ENCODE measurements at regions not wholly inside any gene's neighbourhood (a gene's known extent, or its start where the extent isn't known, plus 50 kb on each side); places are given as distances from the start of the nearest gene placed in this dataset.
"Not testable (repeated sequence)": the region's sequence is repeated elsewhere in the genome, so short reads cannot be mapped to it uniquely, and the experiment has no call there.

DNA sequence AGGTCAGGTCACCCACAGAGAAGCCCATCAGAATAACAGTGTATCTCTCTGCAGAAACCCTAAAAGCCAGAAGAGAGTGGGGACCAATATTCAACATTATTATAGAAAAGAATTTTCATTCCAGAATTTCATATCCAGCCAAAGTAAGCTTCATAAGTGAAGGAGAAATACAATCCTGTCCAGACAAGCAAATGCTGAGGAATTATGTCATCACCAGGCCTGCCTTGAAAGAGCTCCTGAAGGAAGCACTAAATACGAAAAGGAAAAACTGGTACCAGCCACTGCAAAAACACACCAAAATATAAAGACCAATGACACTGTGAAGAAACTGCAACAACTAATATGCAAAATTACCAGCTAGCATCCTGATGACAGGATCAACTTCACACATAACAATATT lies 260.0 kb upstream of the KYNU start:
- DNase-seq, result no peak

DNA sequence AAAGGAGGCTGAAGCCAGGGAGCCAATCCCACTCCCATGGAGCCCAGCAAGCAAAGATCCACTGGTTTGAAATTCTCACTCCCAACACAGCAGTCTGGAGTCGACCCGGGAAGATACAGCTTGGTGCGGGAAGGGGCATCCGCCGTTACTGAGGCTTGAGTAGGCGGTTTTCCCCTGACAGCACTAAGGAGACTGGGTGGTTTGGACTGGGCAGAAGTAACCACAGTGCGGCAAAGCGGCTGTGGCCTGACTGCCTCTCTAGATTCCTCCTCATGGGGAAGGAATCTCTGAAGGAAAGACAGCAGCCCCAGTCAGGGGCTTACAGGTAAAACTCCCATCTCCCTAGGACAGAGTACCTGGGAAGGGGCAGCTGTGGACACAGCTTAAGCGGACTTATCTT lies 261.6 kb upstream of the KYNU start:
- no peak for DNase-seq

DNA sequence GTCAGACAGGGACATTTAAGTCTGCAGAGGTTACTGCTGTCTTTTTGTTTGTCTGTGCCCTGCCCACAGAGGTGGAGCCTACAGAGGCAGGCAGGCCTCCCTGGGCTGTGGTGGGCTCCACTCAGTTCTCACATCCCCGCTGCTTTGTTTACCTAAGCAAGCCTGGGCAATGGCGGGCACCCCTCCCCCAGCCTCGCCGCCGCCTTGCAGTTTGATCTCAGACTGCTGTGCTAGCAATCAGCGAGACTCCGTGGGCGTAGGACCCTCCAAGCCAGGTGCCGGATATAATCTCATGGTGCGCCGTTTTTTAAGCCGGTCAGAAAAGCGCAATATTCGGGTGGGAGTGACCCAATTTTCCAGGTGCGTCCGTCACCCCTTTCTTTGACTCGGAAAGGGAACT lies 264.3 kb upstream of the KYNU start:
- not testable (repeated sequence) for DNase-seq

DNA sequence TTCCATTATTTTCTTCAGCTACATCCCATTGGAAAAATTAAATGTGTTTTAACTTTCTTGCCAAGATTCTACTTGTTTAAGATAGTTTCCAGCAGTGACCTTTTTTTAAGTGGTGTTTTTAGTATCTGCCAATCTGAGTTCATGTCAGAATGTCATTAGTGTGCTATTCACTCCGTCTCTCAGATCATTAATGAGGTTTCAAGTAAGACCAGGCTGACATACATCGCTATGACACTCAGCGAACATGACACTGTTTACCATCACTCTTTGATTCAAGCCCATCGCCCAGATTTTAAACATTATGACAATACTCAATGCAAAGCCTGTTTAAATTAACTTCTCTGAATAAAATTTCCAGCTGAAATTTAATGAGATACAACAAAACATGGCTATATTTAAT lies 272.0 kb upstream of the KYNU start:
- no peak for DNase-seq

GRCh38 chr2:142603759-142604158 lies 273.7 kb upstream of the KYNU start:
- DNase-seq, result no peak

DNA sequence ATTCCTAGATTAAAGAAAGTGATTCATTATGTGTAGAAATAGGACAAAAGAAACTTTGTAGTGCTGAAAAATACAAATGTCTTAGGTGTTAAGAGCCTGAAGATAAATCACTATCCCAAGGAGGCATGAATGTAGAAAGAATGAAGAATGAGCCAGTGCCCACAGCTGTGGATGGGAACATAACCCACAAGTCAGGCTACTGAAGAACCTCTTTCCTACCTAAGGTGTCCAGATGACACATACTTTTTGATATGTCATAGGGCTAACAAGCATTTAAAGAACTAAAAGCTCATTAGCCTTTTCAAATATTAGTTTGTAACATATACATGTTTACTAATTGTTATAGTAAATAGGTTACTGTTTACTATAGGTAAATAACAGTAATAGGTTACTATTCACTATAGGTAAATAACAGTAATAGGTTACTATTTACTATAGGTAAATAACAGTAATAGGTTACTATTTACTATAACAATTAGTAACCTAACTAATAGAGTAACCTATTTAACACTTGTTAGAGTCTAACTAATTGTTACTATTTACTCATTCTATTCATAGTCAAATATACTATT lies 275.0 kb upstream of the KYNU start:
- no peak for DNase-seq

DNA sequence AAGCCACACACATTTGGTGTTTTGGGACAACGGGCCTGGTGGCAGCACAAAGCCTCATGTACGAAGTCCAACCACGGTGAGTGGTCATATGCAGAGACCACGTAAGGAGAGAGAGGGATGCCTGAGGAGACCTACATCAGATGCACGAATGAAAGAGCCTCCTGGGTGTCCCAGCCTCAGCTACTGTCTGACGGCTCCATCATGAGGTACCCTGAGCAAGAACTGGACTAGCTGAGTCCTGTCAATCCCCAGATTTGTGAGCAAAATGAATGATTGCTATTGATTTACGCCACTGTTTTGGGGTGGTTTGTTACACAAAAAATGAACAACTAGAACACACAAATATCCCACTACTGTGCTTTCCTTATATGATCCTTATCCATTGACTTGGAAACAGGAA lies 275.7 kb upstream of the KYNU start:
- DNase-seq, result no peak

DNA sequence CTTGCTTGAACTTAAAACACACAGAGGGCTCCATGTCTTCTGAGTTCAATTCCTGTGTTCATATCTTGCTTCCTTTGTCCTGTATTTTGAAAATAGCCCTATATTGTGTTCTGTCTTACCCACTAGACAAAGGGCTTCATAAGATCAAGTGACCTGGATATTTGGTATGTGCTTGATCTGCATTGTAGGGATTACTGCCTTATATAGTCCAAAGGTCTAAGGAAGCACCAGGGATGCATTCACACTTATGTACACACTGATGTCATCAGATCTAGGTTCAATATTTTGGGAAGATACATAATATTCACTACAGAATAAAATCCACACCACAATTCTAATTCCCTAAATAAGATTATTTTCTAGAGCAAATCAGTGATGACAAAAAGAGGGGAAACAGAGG lies 278.0 kb upstream of the KYNU start:
- no peak for DNase-seq

DNA sequence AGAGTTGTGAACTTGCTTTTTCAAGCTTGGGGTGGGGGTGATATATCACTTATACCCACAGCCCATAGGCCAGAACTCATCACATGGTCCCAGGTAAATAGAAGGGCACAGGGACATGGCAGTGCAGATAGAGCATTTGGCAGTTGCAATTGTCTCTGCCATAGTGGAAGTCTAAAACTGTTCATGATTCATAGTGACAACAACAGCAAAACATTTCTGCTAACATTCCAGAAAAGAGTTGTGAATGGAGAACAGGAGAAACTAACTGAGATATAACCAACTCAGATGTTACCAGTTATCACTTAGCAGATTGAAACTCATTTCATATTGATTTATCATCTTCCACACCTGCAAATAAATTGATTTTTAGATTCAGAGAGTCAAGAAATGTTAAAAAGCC lies 278.6 kb upstream of the KYNU start:
- DNase-seq, result no peak

GRCh38 chr2:142596334-142597088 lies 281.0 kb upstream of the KYNU start:
- DNase-seq, result peak; percentile 18

- no peak for DNase-seq
These were observed 282.5 kb upstream of the KYNU start for GRCh38 chr2:142594935-142595334.

GRCh38 chr2:142592171-142592570 lies 285.3 kb upstream of the KYNU start:
- DNase-seq, result no peak

GRCh38 chr2:142591420-142591819 lies 286.0 kb upstream of the KYNU start:
- no peak for DNase-seq

- DNase-seq, result no peak
These were observed 289.2 kb upstream of the KYNU start for GRCh38 chr2:142588269-142588668.

GRCh38 chr2:142586693-142587580 lies 290.5 kb upstream of the KYNU start:
- no peak for DNase-seq

DNA sequence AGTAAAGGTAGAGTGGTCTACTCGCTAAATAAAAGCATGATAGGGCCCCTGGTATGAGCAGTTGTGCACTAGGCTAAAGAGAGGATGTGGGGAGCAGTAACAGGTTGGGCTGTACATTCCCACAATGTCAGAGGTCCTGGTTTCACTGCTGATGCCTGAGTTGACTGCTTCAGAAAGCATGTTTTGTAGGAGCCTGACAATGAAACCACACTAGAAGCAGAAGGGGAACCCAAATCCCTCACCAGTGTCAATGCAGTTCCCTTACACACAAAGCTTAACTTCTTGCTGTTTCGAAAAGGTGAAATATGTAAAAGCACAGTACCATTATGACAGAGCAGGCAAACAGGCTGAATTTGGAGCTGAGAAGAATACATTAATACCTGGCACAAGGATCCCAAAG lies 291.7 kb upstream of the KYNU start:
- no peak for DNase-seq

DNA sequence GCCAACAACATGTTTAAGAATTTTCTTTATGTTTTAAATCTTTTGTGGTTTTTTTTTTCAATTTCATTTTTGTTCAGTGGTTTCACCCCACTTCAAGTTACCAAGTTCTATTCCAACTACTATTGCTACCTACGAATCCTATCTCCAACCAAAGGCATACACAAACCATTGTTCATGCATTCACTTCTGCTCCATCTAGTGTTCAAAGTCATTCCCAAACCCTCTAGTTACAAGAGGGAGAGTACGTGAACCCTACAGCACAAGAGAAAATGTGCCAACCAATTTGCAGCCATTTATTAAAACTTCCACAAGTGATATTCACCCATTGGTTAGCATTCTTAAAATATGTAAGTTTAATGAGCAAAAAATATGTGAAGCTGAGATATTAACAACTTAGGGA lies 295.1 kb upstream of the KYNU start:
- no peak for DNase-seq

- no peak for DNase-seq
These were observed 296.0 kb upstream of the KYNU start for GRCh38 chr2:142581491-142581890.

- no peak for DNase-seq
These were observed 296.8 kb upstream of the KYNU start for GRCh38 chr2:142580691-142581090.

DNA sequence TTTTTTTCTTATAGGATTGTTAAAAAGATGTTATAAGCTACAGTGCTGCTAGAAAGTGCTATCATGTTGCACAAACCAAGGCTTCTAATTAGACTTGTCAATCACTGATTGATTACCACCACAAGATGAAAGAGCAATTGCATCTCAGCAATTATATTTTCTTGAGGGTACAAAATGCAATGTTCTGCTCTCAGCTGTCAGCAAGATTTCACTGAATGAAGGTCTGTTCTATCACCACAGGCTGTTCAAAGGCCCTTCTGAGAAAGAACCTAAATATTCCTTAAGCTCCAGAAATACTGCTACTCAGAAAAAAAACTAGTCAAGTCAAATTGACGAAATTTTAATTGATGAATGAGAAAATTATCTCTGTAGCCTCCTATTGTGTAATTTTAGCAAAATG lies 301.9 kb upstream of the KYNU start:
- DNase-seq, result no peak

- no peak for DNase-seq
These were observed 303.1 kb upstream of the KYNU start for GRCh38 chr2:142574388-142574787.

GRCh38 chr2:142572346-142573132 lies 304.9 kb upstream of the KYNU start:
- DNase-seq, result no peak

DNA sequence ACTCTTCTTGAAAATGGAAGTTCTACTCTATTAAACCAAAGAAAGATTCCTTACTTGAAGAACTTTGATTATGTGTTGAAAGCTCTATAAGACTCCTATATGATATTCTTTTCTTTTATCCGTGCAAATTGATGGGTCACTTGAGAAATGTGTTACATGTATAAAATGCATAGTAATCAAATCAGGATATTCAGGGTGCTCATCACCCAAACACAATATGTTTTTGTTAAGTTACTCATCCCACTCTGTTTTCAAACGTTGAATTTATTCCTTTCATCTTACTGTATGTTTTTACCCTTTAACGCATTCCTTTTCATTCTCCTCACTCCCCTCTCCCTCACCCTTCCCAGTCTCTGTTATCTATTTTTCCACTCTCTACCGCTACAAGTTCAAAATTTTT lies 305.5 kb upstream of the KYNU start:
- no peak for DNase-seq
